ENCODE measurements at regions not wholly inside any gene's neighbourhood (a gene's known extent, or its start where the extent isn't known, plus 50 kb on each side); places are given as distances from the start of the nearest gene placed in this dataset.

DNA sequence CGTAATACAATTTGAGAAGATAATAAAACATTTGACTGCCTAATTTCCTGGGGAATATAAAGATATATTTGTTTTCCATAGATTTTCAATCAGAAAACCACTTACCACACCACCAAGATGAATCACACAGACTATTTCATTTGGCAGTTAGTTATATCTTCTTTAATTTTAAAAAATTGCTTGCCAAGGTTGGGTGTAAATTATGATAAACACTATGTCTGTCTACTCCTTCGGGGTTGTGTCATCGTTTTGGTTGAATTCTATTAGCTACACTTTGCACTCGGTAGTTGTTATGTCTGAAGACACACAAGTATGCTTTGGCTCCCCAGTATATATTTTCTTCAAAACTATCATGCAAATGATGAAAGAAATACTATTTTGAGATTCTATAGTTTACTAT lies 594.8 kb upstream of the SEMA3D start:
- TF ChIP-seq, protein P1, sequence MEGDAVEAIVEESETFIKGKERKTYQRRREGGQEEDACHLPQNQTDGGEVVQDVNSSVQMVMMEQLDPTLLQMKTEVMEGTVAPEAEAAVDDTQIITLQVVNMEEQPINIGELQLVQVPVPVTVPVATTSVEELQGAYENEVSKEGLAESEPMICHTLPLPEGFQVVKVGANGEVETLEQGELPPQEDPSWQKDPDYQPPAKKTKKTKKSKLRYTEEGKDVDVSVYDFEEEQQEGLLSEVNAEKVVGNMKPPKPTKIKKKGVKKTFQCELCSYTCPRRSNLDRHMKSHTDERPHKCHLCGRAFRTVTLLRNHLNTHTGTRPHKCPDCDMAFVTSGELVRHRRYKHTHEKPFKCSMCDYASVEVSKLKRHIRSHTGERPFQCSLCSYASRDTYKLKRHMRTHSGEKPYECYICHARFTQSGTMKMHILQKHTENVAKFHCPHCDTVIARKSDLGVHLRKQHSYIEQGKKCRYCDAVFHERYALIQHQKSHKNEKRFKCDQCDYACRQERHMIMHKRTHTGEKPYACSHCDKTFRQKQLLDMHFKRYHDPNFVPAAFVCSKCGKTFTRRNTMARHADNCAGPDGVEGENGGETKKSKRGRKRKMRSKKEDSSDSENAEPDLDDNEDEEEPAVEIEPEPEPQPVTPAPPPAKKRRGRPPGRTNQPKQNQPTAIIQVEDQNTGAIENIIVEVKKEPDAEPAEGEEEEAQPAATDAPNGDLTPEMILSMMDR (IDR thresholded peaks at IDR 0.05; ENCODE audit: borderline replicate concordance, extremely low read depth, low read length, poor library complexity, severe bottlenecking): no peak
- TF ChIP-seq EZH2 (IDR thresholded peaks at IDR 0.05; ENCODE audit: borderline replicate concordance, low read depth, low read length, severe bottlenecking): no peak
